Peyer's patch (tissue), 4 donors: ENCODE measurements at regions not wholly inside any gene's neighbourhood (a gene's known extent, or its start where the extent isn't known, plus 50 kb on each side); places are given as distances from the start of the nearest gene placed in this dataset.
"Not testable (repeated sequence)": the region's sequence is repeated elsewhere in the genome, so short reads cannot be mapped to it uniquely, and the experiment has no call there.

ENCODE experiments used
- DNase-seq, 3 donors: peaks; one replicate each; pipeline ENCODE4 v3.0.0-alpha.2; 2017 to 2019
- H3K27ac ChIP-seq, 4 donors: fragments of 200-600 bp; sonication (generic); one replicate each; pipeline ENCODE4 v1.5.1; 2016 to 2019
- H3K27me3 ChIP-seq, 2 donors: fragments of 200-600 bp; sonication (generic); one replicate each; pipeline ENCODE4 v1.5.1; 2019
- H3K36me3 ChIP-seq, 3 donors: fragments of 200-600 bp; sonication (generic); one replicate each; pipeline ENCODE4 v1.5.1; 2016 to 2019
- H3K4me1 ChIP-seq, 4 donors: fragments of 200-600 bp; sonication (generic); one replicate each; pipeline ENCODE4 v1.5.1; 2016 to 2019
- H3K4me3 ChIP-seq, 4 donors: fragments of 200-600 bp; sonication (generic); 1 replicate in 3 of 4; 2 replicates in 1 of 4; pipeline ENCODE4 v1.5.1; 2016 to 2019; ENCODE audit warnings: mild to moderate bottlenecking in 1 of 4
- H3K9me3 ChIP-seq, 4 donors: fragments of 200-600 bp; sonication (generic); one replicate each; pipeline ENCODE4 v1.5.1; 2016 to 2019; ENCODE audit warnings: mild to moderate bottlenecking in 1 of 4
- POLR2A ChIP-seq, 2 donors: fragments of 450-650 bp; IDR thresholded peaks; one replicate each; pipeline ENCODE4 v1.5.1; 2017; ENCODE audit warnings: antibody characterized with exemption in 2 of 2, mild to moderate bottlenecking in 2 of 2, moderate library complexity in 2 of 2
- TF ChIP-seq, protein P1 (sequence below), 6 experiments: fragments of 450-650 bp in 4 of 6; fragments of 200-600 bp in 2 of 6; sonication (generic) in 1 of 6; IDR thresholded peaks; one replicate each; pipeline ENCODE4 v1.5.1; 2017 to 2019; ENCODE audit warnings: antibody characterized with exemption in 6 of 6, mild to moderate bottlenecking in 3 of 6, moderate library complexity in 1 of 6

DNA sequence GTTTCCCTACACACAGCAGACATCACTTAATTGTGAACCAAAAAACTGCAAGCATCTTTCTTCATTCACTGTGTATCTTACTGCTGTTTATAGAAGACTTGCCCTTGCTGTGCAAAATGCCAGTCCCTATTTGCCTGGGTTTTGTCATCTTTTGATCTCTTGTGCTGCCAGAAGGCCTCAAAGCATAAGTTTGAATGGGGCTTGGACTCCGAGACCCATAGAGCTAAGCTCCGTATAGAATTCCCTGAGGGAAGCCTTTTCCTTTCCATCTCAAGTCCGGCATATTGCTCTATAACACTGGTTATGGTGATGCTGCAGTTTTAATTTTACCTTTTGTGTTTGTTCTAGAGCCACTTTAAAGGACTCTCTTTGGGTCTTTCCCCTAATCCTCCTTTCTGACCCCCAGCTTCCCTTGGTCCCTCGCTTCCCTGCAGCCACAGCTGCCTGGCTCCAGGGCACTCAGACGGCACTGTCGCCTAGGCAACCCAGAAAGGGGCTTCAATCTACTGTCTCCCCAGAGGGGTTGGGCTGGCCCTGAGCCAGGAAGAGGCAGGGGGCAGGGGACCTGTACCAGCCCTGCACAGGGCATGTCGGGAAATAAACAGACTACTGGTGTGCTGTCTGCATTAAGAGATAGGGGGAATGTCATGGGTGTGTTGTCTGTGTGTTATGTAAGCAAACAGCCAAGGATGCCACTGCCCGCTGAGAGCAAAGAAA, 73.4 kb upstream of the MELK start:
- H3K27me3 ChIP-seq: no peaks in the 10 kb centered on the region
- H3K9me3 ChIP-seq: no peaks in the 10 kb centered on the region
- TF ChIP-seq POLR2A (IDR thresholded peaks at IDR 0.05): no peak
- TF ChIP-seq, protein P1, sequence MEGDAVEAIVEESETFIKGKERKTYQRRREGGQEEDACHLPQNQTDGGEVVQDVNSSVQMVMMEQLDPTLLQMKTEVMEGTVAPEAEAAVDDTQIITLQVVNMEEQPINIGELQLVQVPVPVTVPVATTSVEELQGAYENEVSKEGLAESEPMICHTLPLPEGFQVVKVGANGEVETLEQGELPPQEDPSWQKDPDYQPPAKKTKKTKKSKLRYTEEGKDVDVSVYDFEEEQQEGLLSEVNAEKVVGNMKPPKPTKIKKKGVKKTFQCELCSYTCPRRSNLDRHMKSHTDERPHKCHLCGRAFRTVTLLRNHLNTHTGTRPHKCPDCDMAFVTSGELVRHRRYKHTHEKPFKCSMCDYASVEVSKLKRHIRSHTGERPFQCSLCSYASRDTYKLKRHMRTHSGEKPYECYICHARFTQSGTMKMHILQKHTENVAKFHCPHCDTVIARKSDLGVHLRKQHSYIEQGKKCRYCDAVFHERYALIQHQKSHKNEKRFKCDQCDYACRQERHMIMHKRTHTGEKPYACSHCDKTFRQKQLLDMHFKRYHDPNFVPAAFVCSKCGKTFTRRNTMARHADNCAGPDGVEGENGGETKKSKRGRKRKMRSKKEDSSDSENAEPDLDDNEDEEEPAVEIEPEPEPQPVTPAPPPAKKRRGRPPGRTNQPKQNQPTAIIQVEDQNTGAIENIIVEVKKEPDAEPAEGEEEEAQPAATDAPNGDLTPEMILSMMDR (IDR thresholded peaks at IDR 0.05): no peak
- no peak for DNase-seq
- H3K27ac ChIP-seq: no peak overlapping the region
- H3K4me3 ChIP-seq: no peak overlapping the region
- no peaks in the 10 kb centered on the region for H3K36me3 ChIP-seq
- no peaks in the 10 kb centered on the region for H3K4me1 ChIP-seq

DNA sequence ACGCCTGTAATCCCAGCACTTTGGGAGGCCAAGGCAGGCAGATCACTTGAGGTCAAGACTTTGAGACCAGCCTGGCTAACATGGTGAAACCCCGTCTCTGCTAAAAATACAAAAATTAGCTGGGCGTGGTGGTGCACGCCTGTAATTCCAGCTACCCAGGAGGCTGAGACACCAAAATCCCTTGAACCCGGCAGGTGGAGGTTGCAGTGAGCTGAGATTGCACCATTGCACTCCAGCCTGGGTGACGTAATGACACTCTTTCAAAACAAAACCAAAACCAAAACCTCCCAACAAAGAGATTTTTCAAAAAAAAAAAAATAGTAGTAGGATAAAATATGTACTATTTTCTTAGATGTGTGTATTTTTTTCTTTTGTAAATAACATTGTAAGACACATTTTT, 79.1 kb upstream of the MELK start:
- not testable (repeated sequence) for H3K4me3 ChIP-seq, H3K9me3 ChIP-seq, H3K36me3 ChIP-seq, H3K27ac ChIP-seq, H3K4me1 ChIP-seq, H3K27me3 ChIP-seq
- peak in 1 of 3 donors; percentile 50 for DNase-seq

DNA sequence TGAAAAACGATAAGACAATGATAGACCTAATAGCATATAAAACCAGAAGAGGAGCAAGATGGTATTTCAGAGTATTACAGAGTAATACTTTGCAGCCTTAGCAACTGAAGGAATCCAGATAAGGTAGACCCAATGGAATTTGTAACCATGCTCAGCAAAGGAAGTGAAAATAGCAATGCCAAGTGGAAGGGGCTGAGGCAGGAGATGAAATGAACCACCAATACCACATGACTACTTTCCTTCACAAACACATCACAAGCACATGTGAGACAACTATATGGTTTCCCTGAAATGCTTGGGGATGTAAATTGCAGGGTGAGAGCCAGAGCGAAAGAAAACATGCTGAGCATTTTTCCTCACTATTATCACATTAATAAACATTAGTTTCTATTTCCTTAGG, 79.8 kb upstream of the MELK start:
- TF ChIP-seq, protein P1 (IDR thresholded peaks at IDR 0.05): no peak
- no peak for TF ChIP-seq POLR2A (IDR thresholded peaks at IDR 0.05)
- Histone ChIP-seq H3K27me3 (no peaks in the 10 kb centered on the region), H3K4me3 (no peak overlapping the region), H3K27ac (no peak overlapping the region), H3K4me1 (peaks cover 0 to 12% (median 5%) of the 10 kb centered on the region in 4 donors), H3K9me3 (no peaks in the 10 kb centered on the region), H3K36me3 (no peaks in the 10 kb centered on the region)
- DNase-seq: no peak

DNA sequence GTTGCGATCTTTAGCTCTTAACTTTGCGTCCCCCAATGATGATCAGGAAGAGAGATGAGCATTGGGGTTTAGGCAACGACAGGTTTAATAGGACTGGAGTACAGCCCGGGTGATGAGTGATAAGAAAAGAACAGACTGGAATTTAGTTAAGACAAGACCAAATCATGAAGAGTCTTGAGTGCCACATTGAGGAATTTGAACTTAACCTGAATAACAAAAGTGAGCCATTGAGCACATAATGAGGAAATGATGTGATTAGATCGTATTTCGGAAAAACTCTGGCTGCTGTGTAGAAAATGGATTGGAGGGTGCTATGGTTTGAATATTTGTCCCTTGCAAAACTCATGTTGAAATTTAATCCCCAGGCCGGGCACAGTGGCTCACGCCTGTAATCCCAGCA, 83.2 kb upstream of the MELK start:
- H3K4me3 ChIP-seq: no peak overlapping the region
- H3K27me3 ChIP-seq: no peaks in the 10 kb centered on the region
- no peaks in the 10 kb centered on the region for H3K36me3 ChIP-seq
- no peak for DNase-seq
- H3K27ac ChIP-seq: peak overlapping the region in 1 of 4 donors; percentile 83
- H3K4me1 ChIP-seq: peaks cover 0 to 30% (median 9%) of the 10 kb centered on the region in 4 donors
- TF ChIP-seq, protein P1 (IDR thresholded peaks at IDR 0.05): no peak
- TF ChIP-seq POLR2A (IDR thresholded peaks at IDR 0.05): no peak
- H3K9me3 ChIP-seq: no peaks in the 10 kb centered on the region

DNA sequence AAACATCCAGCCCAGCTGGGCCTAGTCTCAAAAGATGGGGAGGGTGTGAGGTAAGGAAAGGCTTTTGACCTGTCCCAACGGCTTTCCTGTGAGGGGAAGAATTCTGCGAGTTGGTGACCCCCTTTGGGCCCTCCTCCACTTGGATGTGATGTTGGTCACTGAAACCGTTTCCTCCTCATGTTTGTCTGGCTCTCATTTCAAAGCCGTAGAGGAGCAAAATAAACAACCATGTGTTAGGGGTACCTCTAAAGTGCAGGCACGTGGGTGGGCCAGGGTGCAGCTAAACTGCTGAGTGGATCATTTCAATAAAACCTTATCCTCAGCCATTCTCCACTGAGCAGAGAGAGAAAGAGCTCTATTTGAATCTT, 84.3 kb upstream of the MELK start:
- Histone ChIP-seq H3K27me3 (no peaks in the 10 kb centered on the region), H3K4me1 (peaks cover 0 to 30% (median 9%) of the 10 kb centered on the region in 4 donors), H3K36me3 (no peaks in the 10 kb centered on the region), H3K4me3 (peak overlapping the region; percentile 50 to 98 (median 85)), H3K27ac (peak overlapping the region; percentile 83 to 96 (median 92)), H3K9me3 (no peaks in the 10 kb centered on the region)
- DNase-seq: no peak
- TF ChIP-seq POLR2A (IDR thresholded peaks at IDR 0.05): no peak
- TF ChIP-seq, protein P1 (IDR thresholded peaks at IDR 0.05): no peak

DNA sequence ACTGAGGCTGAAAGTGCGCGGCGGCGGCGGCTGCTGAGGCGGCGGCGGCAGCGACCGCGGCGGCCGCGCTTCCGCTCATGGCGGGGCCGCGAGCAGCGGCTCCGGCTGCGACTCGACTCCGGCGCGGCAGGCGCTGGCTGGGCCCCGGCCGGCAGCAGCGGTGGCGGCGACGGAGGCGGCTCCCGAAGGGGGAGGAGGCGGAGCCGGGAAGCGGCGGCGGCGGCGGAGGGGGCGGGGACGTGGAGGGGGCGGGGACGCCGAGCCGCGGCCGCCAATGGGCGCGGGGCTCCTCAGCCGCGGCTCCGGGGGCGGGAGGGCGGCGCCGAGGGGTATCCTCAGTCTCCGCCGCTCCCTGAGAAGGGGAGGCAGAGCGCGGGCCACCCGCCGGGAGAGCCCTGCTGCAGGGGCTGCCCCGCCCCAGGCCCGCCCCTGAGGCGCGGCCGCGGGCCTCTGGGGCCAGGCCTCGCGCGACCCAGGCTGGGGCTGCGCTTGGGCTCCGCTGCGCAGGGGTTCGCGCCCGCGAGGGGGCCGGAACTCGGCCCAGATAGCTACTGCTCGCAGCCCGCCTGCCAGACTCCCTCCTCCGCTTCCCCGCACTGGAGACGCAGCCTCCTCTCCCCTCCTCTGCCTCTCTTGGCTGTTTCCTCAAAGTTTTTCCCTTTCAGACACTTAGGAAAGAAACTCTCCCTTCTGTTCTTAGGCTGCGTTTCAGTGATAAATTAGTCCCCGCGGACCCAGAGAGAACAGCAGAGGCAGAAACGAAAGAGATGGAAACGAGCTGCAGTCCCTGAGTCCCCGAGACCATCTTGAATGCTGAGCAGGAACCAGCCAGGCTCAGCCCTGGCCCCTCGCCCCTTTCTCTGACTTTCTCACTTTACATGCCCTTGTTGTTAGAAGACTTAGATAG, 85.0 kb upstream of the MELK start:
- Histone ChIP-seq H3K36me3 (no peaks in the 10 kb centered on the region), H3K27me3 (no peaks in the 10 kb centered on the region), H3K4me3 (peak overlapping the region; percentile 77 to 98 (median 87)), H3K4me1 (peaks cover 0 to 30% (median 9%) of the 10 kb centered on the region in 4 donors), H3K27ac (peak overlapping the region; percentile 83 to 96 (median 92)), H3K9me3 (no peaks in the 10 kb centered on the region)
- TF ChIP-seq POLR2A (IDR thresholded peaks at IDR 0.05): peak; percentile 64 to 78
- TF ChIP-seq, protein P1 (IDR thresholded peaks at IDR 0.05): peak in 4 of 6 experiments; percentile 10 to 49 (median 40)
- DNase-seq: peak; percentile 89 to 96 (median 93)
